NCI-H510A (cell line): ENCODE measurements at regions not wholly inside any gene's neighbourhood (a gene's known extent, or its start where the extent isn't known, plus 50 kb on each side); places are given as distances from the start of the nearest gene placed in this dataset.

Source experiments
- DNase-seq: peaks from one replicate; lab custom pipeline; 2025; lab: John Stamatoyannopoulos, UW

- DNase-seq = no peak
Observed at GRCh38 chr3:43783987-43784639, 93.4 kb downstream of the ABHD5 start.

DNA sequence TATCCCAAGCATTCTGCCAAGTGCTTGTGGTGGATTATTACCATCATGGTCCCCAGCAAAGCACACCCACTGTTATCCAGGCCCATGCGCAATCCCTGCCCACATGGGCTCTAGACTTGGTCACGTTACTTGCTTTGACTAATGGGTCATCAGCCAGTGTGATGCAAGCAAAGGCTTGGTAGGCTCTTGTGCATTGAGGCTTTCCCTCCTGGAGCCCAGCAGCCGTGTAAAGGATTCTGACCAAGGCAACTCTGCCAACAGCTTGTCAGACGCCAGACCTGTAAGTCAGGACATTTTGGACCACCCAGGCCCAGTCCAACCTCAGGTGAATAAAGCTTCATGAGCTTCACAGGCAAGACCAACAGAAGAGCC lies 93.9 kb downstream of the ABHD5 start:
- no peak for DNase-seq

DNA sequence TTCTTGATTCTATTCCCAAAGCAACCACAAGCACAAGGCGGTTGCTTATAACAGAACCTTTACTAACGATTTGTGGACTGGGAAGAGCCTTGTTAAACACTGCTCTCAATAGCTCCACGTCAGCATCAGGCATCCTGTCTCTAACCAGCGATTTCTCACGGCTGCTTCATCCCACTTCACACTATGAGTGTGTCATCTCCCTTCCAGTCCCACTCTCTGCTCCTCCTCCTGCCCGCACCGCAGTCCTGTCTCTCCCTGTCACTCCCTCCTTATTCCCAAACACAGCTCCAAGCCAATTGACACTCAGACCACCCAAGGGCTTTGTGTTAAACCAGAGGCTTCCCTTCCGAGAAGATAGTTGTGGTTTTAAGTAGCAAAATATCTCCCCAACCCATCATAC lies 94.8 kb downstream of the ABHD5 start:
- DNase-seq = no peak

- no peak for DNase-seq
Observed at GRCh38 chr3:43786102-43786501, 95.4 kb downstream of the ABHD5 start.

DNA sequence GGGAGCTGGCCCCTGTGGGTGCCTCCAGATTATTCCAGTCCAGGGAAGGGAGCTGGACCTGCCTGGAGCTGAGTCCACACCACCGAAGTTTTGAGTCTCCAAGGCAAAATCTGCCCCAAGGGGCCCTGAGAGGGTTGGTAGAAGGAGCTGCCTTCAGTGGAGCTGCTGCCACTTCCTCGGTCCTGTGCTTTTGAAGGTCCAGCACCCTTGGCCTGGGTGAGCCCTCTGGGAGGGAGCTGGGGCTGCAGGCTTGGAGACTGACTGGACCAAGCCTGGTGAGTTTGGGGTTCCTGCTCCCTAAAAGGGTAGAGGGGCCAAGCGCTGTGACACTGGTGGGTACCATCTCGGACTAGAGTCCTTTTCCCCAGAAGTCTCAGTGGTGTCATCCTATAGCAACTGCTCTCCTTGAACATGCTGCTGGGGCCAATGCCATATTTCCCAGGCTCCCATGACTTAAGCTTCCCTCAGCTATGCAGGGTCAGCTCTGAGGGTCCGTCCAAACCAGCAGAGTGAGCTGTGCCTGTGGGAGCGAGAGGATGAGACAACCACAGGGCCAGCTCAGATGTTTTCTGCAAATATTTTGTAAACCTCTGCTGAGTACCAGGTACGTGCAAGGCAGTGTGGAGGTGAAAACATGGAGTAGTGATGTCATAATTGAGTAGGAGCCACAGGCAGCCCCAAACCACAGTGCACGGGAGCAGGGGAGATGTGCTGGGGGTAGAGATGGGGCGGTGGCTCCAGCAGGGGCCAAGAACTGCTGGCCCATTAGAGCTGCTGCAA lies 96.0 kb downstream of the ABHD5 start:
- no peak for DNase-seq

- DNase-seq = no peak
Observed at GRCh38 chr3:43787330-43787729, 96.6 kb downstream of the ABHD5 start.

GRCh38 chr3:43789028-43789427 lies 98.3 kb downstream of the ABHD5 start:
- DNase-seq = no peak

DNA sequence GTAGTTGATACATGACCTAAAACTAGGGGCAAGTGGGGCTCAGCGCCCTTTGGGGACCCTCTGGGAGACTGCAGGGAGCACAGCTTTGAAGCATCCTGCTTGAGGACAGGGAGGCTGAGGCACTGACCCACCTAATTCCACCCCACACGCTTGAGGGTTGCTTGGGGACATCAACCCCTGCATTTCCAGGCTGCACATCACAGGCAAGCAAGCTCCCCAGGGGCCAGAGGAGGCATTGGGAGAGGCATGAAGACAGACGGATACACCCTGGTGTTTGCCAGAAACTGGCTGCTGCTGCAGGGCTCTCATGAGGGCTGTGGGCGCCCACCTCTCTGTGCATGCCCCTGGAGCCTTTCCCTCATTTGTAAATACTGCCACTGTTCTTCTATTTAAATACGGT lies 99.3 kb downstream of the ABHD5 start:
- no peak for DNase-seq

DNA sequence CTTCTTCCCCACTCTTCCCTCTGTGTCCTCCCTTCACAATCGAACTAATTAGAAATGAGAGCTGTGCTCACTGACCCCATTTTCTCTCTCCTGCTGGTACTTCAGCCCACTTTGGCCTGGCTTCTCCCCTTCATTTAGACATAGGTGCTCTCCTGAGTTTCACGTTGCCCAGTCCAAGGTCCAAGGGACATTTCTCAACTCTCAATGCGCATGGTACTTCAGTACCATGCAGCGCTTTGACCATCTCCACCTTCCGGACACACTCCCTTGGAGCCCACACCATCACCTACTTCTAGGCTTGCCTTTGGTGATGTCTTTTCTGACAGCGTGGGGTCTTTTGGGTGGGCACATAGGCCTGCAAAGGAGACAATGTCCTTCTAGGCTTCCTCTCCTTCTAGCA lies 99.7 kb downstream of the ABHD5 start:
- DNase-seq = no peak

- no peak for DNase-seq
Observed at GRCh38 chr3:43791246-43791645, 100.5 kb downstream of the ABHD5 start.

- no peak for DNase-seq
Observed at GRCh38 chr3:43792904-43793303, 102.2 kb downstream of the ABHD5 start.

DNA sequence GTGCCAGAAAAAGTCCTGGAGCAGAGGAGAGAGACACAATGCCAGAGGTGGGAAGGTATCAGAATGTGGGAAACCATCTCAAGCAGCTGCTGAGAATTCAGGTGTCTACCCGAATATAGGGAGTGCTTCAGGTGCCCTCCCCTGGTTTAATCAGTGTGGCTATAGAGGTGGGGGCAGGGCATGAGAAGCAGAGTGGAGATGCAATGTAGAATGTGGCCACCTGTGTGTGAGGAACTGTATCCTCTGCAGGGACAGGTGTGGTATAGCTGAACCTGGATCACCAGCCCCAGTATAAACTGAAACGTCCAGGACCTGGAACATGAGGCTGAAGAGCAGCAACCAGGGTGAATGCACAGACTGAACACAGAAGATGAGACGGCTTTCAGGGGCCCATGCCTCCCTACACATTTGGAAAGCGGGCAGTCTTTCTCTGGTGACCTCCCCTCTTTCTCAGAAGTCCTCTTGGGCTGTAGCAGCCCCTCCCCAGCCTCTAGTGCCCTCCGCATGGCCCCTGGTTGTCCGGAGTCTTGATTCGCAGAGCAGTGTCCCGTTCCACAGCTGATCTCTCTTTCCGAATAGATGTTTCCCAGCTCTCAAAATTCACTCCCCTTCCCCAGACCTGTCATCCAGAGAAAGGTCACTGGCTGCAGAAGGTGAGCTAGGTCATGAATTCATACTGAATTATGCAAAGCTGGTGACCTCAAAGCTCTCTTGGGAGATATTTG lies 103.1 kb downstream of the ABHD5 start:
- DNase-seq = no peak

GRCh38 chr3:43794776-43795175 lies 104.0 kb downstream of the ABHD5 start:
- DNase-seq = no peak

DNA sequence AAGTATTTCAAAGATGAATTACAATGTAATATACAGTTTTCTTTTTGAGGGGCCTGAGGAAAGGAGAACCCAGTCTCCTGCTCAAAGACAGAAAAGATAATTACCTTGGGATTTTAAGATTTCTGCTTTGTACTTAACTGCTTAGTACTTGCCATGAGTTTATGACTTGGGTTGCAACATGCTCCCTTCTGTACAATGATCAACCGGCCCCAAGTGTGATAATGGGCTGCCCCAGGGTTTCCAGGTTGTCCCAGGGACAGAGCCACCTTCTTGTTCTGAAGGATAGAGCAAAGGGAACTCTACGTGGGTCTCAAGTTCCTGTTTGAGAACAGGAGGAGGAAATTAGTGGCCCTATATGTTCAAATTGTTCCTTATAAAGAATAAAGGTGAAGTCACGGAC lies 104.8 kb downstream of the ABHD5 start:
- no peak for DNase-seq

GRCh38 chr3:43796041-43796596 lies 105.4 kb downstream of the ABHD5 start:
- DNase-seq = no peak

DNA sequence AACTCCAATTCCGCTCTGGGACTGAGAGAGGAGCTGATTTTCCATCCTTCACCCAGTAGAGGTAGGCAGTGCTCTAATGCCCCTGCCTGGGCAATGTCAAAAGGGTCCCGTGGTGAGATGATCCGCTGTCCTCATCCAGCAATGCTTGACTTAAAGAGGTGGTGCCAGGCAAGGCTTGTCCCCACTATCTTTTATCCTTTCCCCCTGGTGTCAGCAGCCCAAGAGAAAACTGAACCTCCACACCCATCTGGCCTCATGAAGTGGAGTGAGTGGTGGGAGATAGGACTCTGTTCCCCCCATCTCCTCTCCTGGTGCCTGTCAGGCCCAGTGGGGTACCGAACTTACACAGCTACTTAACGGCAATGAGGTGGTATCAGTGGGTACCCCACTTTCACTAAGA lies 107.1 kb downstream of the ABHD5 start:
- no peak for DNase-seq

DNA sequence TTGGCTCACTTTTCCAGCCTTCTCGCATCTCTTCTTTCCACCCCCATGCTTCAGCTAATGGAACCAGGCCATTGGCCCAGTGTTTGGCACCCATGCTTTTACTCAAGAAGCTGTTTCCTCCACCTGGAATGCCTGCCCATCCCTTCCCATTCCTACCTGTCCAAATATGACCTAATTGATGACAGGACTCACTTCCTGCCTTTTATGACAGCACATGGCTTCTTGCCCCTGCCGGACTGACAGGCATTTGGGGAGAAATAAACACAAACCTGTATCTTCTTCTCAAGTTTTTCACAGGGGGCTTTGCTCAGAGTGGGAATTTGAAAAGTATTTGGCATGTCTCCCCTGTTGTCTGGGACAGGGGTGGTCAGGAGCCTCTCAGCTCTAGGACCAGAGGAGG lies 120.1 kb downstream of the ABHD5 start:
- no peak for DNase-seq

DNA sequence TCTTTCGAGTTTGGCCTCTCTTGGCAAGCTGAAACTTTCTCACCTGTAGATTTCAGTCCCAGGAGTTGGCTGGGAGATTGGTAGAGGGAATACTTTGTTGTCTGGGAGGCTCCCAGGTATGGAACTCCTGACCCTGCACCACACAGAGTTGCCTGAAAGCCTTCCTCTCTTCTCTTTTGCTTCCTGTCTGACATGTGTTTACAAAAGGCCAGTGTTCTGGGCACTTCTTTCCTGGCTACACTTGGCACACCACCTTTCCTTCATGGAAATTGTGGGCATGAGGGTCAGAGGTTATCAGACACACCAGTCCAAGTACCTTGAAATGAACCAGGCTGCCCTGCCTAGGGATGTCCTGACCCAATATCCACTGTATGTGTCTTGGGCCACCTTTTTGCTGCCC lies 123.7 kb downstream of the ABHD5 start:
- no peak for DNase-seq

GRCh38 chr3:43816372-43816771 lies 125.6 kb downstream of the ABHD5 start:
- no peak for DNase-seq

GRCh38 chr3:43817064-43817463 lies 126.3 kb downstream of the ABHD5 start:
- DNase-seq = no peak

- DNase-seq = no peak
Observed at GRCh38 chr3:43817825-43818224, 127.1 kb downstream of the ABHD5 start.

GRCh38 chr3:43818229-43818628 lies 127.5 kb downstream of the ABHD5 start:
- DNase-seq = no peak
